ENCODE measurements at regions not wholly inside any gene's neighbourhood (a gene's known extent, or its start where the extent isn't known, plus 50 kb on each side); places are given as distances from the start of the nearest gene placed in this dataset.

DNA sequence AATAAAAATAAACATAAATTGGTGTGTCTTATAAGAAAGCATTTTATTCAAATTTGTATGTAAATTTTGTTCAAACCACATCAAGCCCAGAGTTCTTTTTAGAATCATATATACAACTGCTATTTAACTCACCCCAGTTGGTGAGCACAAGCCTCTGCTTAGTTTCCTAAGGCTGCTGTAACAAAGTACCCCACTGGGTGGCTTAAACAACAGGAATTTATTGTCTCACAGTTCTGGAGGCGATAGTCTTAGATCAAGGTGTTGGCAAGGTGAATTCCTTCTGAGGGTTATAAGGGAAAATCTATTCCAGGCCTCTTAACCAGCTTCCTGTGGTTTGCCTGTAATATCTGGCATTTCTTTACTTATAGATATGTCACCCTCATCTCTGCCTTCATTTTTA, 1133.5 kb downstream of the OLFM4 start:
- 79% methylated on average over 1 of the region's 1 CpG for WGBS (ENCODE audit: insufficient coverage)
- Histone ChIP-seq H3K9me3 (ENCODE audit: control insufficient read depth, insufficient read depth, low read length) (no peaks in the 10 kb centered on the region), H3K4me3 (ENCODE audit: low read length) (no peak overlapping the region), H3K36me3 (ENCODE audit: control insufficient read depth, insufficient read depth, low read length) (no peaks in the 10 kb centered on the region), H3K27ac (ENCODE audit: low read length) (no peak overlapping the region), H3K4me1 (ENCODE audit: control insufficient read depth, insufficient read depth, low read length) (no peaks in the 10 kb centered on the region), H3K27me3 (ENCODE audit: control insufficient read depth, insufficient read depth, low read length) (no peaks in the 10 kb centered on the region)
- Mint-ChIP-seq H3K27me3 (ENCODE audit: low read depth in 2 of 2) (no peaks in the 10 kb centered on the region), H3K4me3 (no peak overlapping the region), H3K4me1 (no peaks in the 10 kb centered on the region), H3K9me3 (peaks cover 10 to 15% of the 10 kb centered on the region in 2 donors), H3K36me3 (peaks cover 17% of the 10 kb centered on the region), H3K27ac (no peak overlapping the region)
- DNase-seq (no peak), ATAC-seq (no peak)
- no peak for TF ChIP-seq CTCF (IDR thresholded peaks at IDR 0.05)
- intact Hi-C loops (cut with micrococcal nuclease), result no loop called here

DNA sequence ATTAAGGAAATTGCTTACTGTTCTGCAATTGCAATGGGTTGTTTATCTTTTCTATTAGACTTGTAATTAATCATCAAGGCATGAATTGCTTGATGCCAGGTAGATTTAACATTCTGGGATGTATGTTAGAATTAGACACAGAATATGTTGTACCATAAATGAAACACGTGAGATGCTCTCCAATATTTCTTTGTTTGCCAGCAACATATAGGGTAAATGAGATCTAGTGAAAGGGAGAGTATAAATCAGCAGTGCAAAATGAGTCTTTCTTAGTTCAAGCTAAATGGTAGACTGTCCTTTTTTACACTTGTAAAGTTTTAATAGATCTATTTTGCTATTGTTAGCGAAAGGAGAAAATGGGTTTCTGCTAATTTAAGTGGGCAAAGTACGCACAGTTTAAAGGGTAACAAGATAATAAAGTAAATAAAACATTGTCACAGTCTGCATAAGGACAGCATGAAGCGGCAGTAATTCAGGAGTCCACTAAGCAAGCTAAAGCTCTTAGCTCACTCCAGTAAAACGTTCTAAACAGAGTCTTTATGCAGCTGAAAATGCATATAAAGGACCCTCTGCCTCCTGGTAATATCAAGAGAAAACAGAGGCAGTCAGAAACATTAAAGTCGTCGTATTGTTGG, 1137.1 kb downstream of the OLFM4 start:
- Histone ChIP-seq H3K27ac (ENCODE audit: low read length) (no peak overlapping the region), H3K4me1 (ENCODE audit: control insufficient read depth, insufficient read depth, low read length) (no peaks in the 10 kb centered on the region), H3K9me3 (ENCODE audit: control insufficient read depth, insufficient read depth, low read length) (no peaks in the 10 kb centered on the region), H3K4me3 (ENCODE audit: low read length) (no peak overlapping the region), H3K36me3 (ENCODE audit: control insufficient read depth, insufficient read depth, low read length) (no peaks in the 10 kb centered on the region), H3K27me3 (ENCODE audit: control insufficient read depth, insufficient read depth, low read length) (no peaks in the 10 kb centered on the region)
- H3K27ac Mint-ChIP-seq, result no peak overlapping the region
- H3K27me3 Mint-ChIP-seq (ENCODE audit: low read depth in 2 of 2), result no peaks in the 10 kb centered on the region
- no peak overlapping the region for H3K4me3 Mint-ChIP-seq
- H3K36me3 Mint-ChIP-seq, result peaks cover 9% of the 10 kb centered on the region
- H3K4me1 Mint-ChIP-seq, result no peaks in the 10 kb centered on the region
- H3K9me3 Mint-ChIP-seq, result peaks cover 12 to 20% of the 10 kb centered on the region in 2 donors
- TF ChIP-seq CTCF (IDR thresholded peaks at IDR 0.05), result no peak
- intact Hi-C loops (cut with micrococcal nuclease), result no loop called here
- 68% methylated on average over 7 of the region's 7 CpGs for WGBS (ENCODE audit: insufficient coverage)
- no peak for ATAC-seq
- no peak for DNase-seq

GRCh38 chr13:54173996-54174395, 1145.4 kb downstream of the OLFM4 start:
- ATAC-seq (no peak), DNase-seq (no peak)
- H3K27ac ChIP-seq (ENCODE audit: low read length), result no peak overlapping the region
- no peaks in the 10 kb centered on the region for H3K9me3 ChIP-seq (ENCODE audit: control insufficient read depth, insufficient read depth, low read length)
- no peaks in the 10 kb centered on the region for H3K27me3 ChIP-seq (ENCODE audit: control insufficient read depth, insufficient read depth, low read length)
- Mint-ChIP-seq H3K9me3 (peaks cover 4 to 10% of the 10 kb centered on the region in 2 donors), H3K27me3 (ENCODE audit: low read depth in 2 of 2) (no peaks in the 10 kb centered on the region), H3K36me3 (no peaks in the 10 kb centered on the region), H3K27ac (no peak overlapping the region), H3K4me3 (no peak overlapping the region), H3K4me1 (no peaks in the 10 kb centered on the region)
- no peak overlapping the region for H3K4me3 ChIP-seq (ENCODE audit: low read length)
- H3K4me1 ChIP-seq (ENCODE audit: control insufficient read depth, insufficient read depth, low read length), result no peaks in the 10 kb centered on the region
- no peaks in the 10 kb centered on the region for H3K36me3 ChIP-seq (ENCODE audit: control insufficient read depth, insufficient read depth, low read length)
- intact Hi-C loops (cut with micrococcal nuclease), result no loop called here
- TF ChIP-seq CTCF (IDR thresholded peaks at IDR 0.05), result no peak

GRCh38 chr13:54175466-54175865, 1146.9 kb downstream of the OLFM4 start:
- 42% methylated on average over 1 of the region's 1 CpG for WGBS (ENCODE audit: insufficient coverage)
- no peaks in the 10 kb centered on the region for H3K4me1 Mint-ChIP-seq
- Histone ChIP-seq H3K36me3 (ENCODE audit: control insufficient read depth, insufficient read depth, low read length) (no peaks in the 10 kb centered on the region), H3K27me3 (ENCODE audit: control insufficient read depth, insufficient read depth, low read length) (no peaks in the 10 kb centered on the region), H3K4me1 (ENCODE audit: control insufficient read depth, insufficient read depth, low read length) (no peaks in the 10 kb centered on the region), H3K9me3 (ENCODE audit: control insufficient read depth, insufficient read depth, low read length) (no peaks in the 10 kb centered on the region), H3K4me3 (ENCODE audit: low read length) (no peak overlapping the region), H3K27ac (ENCODE audit: low read length) (no peak overlapping the region)
- ATAC-seq (no peak), DNase-seq (no peak)
- no peak overlapping the region for H3K4me3 Mint-ChIP-seq
- intact Hi-C loops (cut with micrococcal nuclease), result no loop called here
- H3K36me3 Mint-ChIP-seq, result no peaks in the 10 kb centered on the region
- H3K27me3 Mint-ChIP-seq (ENCODE audit: low read depth in 2 of 2), result no peaks in the 10 kb centered on the region
- no peak for TF ChIP-seq CTCF (IDR thresholded peaks at IDR 0.05)
- H3K27ac Mint-ChIP-seq, result no peak overlapping the region
- H3K9me3 Mint-ChIP-seq, result peaks cover 9 to 19% of the 10 kb centered on the region in 2 donors
